Activated T-cell treated with anti-CD3 and anti-CD28 coated beads, Interleukin-2, amount 50 U/mL, for 4 hours (primary cell): ENCODE measurements at regions not wholly inside any gene's neighbourhood (a gene's known extent, or its start where the extent isn't known, plus 50 kb on each side); places are given as distances from the start of the nearest gene placed in this dataset.
"Not testable (repeated sequence)": the region's sequence is repeated elsewhere in the genome, so short reads cannot be mapped to it uniquely, and the experiment has no call there.

Experiments used
- ATAC-seq, 2 donors: fragments of 200-7000 bp; cut with Tn5 transposase; one replicate each; pipeline ENCODE4 v1.10.0; 2021
- DNase-seq: peaks from one replicate; pipeline ENCODE4 v3.0.0-alpha.2; 2020
- H3K27me3 Mint-ChIP-seq: one replicate; pipeline ENCODE4 v1.8.0; 2021; ENCODE audit warnings: low read depth, mixed read lengths
- H3K36me3 Mint-ChIP-seq: one replicate; pipeline ENCODE4 v1.8.0; 2022; ENCODE audit warnings: mixed read lengths; ENCODE audit not compliant: insufficient read depth
- H3K4me1 Mint-ChIP-seq: one replicate; pipeline ENCODE4 v1.8.0; 2021; ENCODE audit warnings: low read depth, mixed read lengths
- H3K4me3 Mint-ChIP-seq: one replicate; pipeline ENCODE4 v1.8.0; 2021; ENCODE audit warnings: mild to moderate bottlenecking, moderate library complexity, mixed read lengths
- H3K9me3 Mint-ChIP-seq: one replicate; pipeline ENCODE4 v1.8.0; 2021; ENCODE audit warnings: mixed read lengths

- Mint-ChIP-seq H3K36me3 (no peaks in the 10 kb centered on the region), H3K27me3 (peaks cover 2% of the 10 kb centered on the region), H3K4me1 (no peaks in the 10 kb centered on the region), H3K4me3 (no peak overlapping the region), H3K9me3 (no peaks in the 10 kb centered on the region)
- ATAC-seq: no peak
- DNase-seq: no peak
Measured at GRCh38 chr6:113674075-113674474, 183.1 kb upstream of the MARCKS start.

DNA sequence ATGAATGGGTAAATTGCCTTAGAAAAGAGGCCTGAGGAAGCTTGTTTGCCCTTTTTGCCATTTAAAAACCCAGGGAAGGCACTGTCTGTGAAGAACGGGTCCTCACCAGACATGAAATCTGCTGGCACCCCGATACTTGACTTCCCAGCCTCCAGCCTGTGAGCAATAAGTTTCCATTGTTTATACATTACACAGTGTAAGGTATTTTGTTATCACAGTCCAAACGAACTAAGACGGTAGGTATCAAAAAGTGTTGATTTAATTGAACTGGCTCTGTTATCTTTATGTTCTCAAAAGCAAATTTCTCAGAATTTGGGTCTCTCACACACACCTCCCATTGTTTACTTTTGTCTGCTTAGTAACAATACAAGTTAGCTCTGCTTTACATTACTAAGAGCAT, 181.1 kb upstream of the MARCKS start:
- ATAC-seq (no peak), DNase-seq (no peak)
- Mint-ChIP-seq H3K36me3 (no peaks in the 10 kb centered on the region), H3K4me3 (no peak overlapping the region), H3K27me3 (peaks cover 3% of the 10 kb centered on the region), H3K4me1 (no peaks in the 10 kb centered on the region), H3K9me3 (no peaks in the 10 kb centered on the region)

DNA sequence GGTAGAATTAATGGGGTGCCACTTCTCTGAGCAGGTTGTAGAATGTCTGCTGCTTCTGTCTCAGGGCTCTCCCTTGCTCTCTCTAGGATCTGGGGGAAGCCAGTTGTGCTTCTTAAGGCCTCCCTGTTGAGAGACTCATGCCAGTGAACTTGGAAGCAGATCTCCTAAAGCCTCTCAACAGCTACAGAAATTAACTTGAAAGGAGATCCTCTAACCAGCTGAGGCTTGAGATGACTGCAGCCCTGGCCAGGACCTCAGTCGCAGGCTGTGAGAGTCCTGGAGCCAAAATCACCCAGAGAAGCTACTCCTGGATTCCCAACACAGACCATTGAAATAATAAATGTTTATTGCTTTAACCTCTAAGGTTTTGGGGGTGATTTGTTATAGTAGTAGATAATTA, 180.2 kb upstream of the MARCKS start:
- H3K36me3 Mint-ChIP-seq: no peaks in the 10 kb centered on the region
- no peaks in the 10 kb centered on the region for H3K9me3 Mint-ChIP-seq
- DNase-seq: no peak
- H3K27me3 Mint-ChIP-seq: peaks cover 3% of the 10 kb centered on the region
- no peak overlapping the region for H3K4me3 Mint-ChIP-seq
- no peaks in the 10 kb centered on the region for H3K4me1 Mint-ChIP-seq
- no peak for ATAC-seq

GRCh38 chr6:113679051-113679450, 178.1 kb upstream of the MARCKS start:
- no peaks in the 10 kb centered on the region for H3K4me1 Mint-ChIP-seq
- no peaks in the 10 kb centered on the region for H3K9me3 Mint-ChIP-seq
- ATAC-seq: no peak
- DNase-seq: no peak
- peaks cover 3% of the 10 kb centered on the region for H3K27me3 Mint-ChIP-seq
- H3K36me3 Mint-ChIP-seq: no peaks in the 10 kb centered on the region
- no peak overlapping the region for H3K4me3 Mint-ChIP-seq

GRCh38 chr6:113680301-113680700, 176.8 kb upstream of the MARCKS start:
- Mint-ChIP-seq H3K4me3 (no peak overlapping the region), H3K4me1 (no peaks in the 10 kb centered on the region), H3K36me3 (no peaks in the 10 kb centered on the region), H3K9me3 (no peaks in the 10 kb centered on the region), H3K27me3 (peaks cover 3% of the 10 kb centered on the region)
- DNase-seq (no peak), ATAC-seq (no peak)

DNA sequence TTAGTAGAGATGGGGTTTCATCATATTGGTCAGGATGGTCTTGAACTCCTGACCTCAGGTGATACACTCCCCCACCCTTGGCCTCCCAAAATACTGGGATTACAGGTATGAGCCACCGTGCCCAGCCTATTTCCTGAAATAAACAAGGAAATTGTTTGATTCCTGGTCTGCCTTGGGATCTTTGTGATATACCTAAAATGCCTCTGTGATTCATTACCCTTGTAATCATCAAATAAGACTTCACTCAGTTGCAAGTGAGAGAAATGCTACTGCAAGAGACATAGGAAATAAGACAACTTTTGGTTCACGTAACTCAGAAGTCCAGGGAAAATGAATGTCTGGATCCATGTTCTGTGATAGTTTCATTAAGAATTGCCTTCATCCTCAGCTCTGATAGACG, 173.2 kb upstream of the MARCKS start:
- no peak overlapping the region for H3K4me3 Mint-ChIP-seq

GRCh38 chr6:113684382-113684901, 172.7 kb upstream of the MARCKS start:
- no peak for DNase-seq
- no peak for ATAC-seq
- no peaks in the 10 kb centered on the region for H3K4me1 Mint-ChIP-seq
- H3K27me3 Mint-ChIP-seq: peaks cover 2% of the 10 kb centered on the region
- H3K36me3 Mint-ChIP-seq: no peaks in the 10 kb centered on the region
- H3K4me3 Mint-ChIP-seq: no peak overlapping the region
- peaks cover 3% of the 10 kb centered on the region for H3K9me3 Mint-ChIP-seq

More for the DNA sequence above, 173.2 kb upstream of the MARCKS start:
- DNase-seq (no peak), ATAC-seq (no peak)
- Mint-ChIP-seq H3K9me3 (peaks cover 3% of the 10 kb centered on the region), H3K27me3 (peaks cover 4% of the 10 kb centered on the region), H3K36me3 (no peaks in the 10 kb centered on the region), H3K4me1 (no peaks in the 10 kb centered on the region)

DNA sequence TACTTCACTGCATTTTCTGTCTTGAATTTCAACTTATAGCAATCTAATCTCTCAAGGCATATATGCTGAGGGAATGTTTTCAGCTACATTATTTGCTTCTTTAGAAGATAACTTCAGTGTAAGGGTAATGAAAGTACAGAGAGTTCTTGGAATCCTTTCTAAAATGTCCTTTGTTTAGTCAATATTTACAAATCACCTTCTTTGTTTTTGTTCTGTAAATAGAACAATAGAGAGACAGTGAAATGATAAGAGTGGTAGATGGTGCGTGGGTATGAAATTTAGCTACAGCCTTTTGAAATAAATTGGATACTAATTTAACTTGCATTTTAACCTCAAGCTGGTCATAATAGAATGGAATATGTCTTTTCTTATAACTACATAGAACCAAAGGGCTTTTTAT, 171.1 kb upstream of the MARCKS start:
- DNase-seq (no peak), ATAC-seq (no peak)
- no peak overlapping the region for H3K4me3 Mint-ChIP-seq
- H3K27me3 Mint-ChIP-seq: peaks cover 2% of the 10 kb centered on the region
- H3K4me1 Mint-ChIP-seq: no peaks in the 10 kb centered on the region
- H3K9me3 Mint-ChIP-seq: peaks cover 3% of the 10 kb centered on the region
- no peaks in the 10 kb centered on the region for H3K36me3 Mint-ChIP-seq

GRCh38 chr6:113689620-113690019, 167.5 kb upstream of the MARCKS start:
- not testable (repeated sequence) for ATAC-seq, H3K4me1 Mint-ChIP-seq, H3K4me3 Mint-ChIP-seq, DNase-seq, H3K9me3 Mint-ChIP-seq, H3K27me3 Mint-ChIP-seq, H3K36me3 Mint-ChIP-seq

DNA sequence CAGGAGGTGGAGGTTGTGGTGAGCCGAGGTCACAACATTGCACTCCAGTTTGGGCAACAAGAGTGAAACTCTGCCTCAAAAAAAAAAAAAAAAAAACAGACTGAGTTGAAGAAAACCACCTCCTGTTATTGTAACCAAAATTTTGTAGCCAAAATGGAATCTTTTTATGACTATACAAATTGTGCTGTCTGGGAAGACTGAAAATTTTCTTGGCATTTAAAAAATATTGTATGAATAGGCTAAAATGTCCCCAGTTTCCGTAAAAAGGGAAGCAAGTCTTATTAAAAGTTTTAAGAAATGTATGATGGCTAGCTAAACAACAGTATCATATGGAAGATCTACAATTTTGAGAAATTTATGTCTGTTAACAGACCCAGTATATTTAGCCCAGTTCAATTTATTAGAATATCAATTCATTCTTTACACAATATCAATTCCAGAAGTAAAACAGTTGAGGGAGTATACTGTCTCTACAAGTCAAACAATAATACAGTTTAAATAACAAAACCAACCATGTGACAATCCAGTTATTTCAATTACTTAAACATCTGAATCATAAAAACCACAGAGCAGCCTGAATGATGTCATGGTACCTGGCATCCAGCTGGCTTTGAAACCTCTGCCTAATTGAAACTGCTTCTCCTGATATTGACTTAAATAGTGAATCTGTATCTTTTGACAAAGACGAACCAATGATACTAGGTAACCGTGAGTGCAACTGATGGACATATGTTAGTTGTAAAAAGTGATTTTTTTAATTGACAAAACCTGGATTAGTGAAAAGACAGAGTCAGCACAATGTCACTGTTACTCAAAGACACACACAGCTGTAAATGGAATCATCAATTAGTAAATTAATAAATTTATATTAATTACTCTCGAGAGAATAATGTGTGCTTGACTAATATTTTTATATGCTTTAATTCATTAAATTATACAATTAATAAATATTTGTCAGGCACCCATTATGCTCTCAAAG, 166.6 kb upstream of the MARCKS start:
- Mint-ChIP-seq H3K27me3 (peaks cover 2% of the 10 kb centered on the region), H3K4me3 (no peak overlapping the region), H3K36me3 (no peaks in the 10 kb centered on the region), H3K9me3 (peaks cover 3% of the 10 kb centered on the region), H3K4me1 (no peaks in the 10 kb centered on the region)
- ATAC-seq (peak in 1 of 2 donors; percentile 52), DNase-seq (no peak)

DNA sequence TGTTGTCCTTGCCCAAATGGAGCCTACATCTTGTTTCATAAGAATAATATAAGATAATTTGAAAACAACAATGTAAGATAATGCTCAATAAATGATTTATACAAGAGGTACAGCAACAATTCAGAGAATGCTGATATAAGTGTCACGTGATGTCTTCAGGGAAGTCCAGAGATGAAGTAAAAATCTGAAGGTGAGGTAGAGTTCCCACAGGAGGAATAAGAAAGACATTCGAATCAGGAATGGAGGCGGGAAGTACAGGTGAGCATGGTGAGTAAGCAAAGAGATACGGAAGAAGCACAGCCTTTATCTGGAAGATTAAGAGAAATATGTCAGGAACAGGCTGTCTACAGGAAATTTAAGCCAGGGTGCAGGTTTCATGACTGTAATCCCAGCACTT, 165.9 kb upstream of the MARCKS start:
- H3K36me3 Mint-ChIP-seq: no peaks in the 10 kb centered on the region
- DNase-seq (no peak), ATAC-seq (no peak)
- H3K27me3 Mint-ChIP-seq: peaks cover 2% of the 10 kb centered on the region
- H3K4me3 Mint-ChIP-seq: no peak overlapping the region
- H3K4me1 Mint-ChIP-seq: no peaks in the 10 kb centered on the region
- peaks cover 3% of the 10 kb centered on the region for H3K9me3 Mint-ChIP-seq

DNA sequence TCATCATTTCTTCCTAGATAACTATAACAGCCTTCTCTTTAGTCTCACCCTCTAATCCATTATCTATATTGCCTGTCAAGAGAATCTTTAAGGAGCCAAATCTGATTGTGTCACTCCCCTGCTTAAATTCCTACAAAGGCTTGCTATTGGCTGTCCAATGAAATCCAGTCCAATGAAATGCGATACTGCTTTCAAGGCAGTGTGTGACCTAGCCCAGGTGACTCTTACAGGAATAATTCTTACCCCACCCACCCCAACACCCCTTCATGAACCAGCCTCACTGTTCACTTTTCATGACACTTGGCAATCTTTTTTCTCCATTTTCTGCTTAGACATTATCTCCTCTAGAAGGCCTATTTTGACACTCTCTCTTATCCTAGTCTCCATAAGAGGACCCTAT, 163.3 kb upstream of the MARCKS start:
- ATAC-seq (no peak), DNase-seq (no peak)
- H3K36me3 Mint-ChIP-seq: no peaks in the 10 kb centered on the region
- no peaks in the 10 kb centered on the region for H3K4me1 Mint-ChIP-seq
- no peaks in the 10 kb centered on the region for H3K27me3 Mint-ChIP-seq
- H3K4me3 Mint-ChIP-seq: no peak overlapping the region
- no peaks in the 10 kb centered on the region for H3K9me3 Mint-ChIP-seq

DNA sequence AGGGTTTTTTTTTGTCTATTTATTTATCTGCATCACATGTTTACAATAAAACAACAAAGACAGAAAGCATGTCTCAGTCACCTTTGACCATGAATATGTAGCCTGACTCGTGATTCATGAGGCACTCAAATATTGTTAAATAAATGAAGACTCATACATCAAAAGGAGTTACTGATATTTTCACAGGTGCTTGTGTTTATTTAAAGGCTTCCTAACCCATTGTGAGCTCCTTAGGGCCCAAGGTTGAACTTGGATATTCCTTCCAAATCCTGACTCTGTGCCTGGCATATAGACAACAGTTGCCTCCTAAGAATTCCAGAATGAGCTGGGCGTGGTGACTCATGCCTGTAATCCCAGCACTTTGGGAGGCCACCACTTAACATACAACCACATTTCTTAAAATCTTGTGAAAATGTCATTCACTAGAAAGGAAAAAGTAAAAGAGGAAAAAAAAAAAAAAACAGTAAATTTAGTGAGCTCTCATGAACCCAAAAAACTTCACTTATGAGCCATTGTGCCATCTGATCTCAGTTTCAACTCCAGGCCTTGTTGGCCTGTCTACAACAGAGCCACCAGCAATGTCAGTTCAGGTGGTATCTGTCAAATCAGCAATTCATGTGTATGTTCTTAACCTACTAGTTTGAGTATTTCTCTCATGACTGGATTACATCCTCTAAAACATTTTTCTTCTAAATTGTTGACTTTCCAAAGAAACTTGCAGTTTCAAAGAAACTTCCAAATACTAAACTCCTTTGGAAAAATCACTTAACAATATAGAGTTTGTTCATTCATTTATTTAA, 162.7 kb upstream of the MARCKS start:
- H3K36me3 Mint-ChIP-seq: no peaks in the 10 kb centered on the region
- H3K4me1 Mint-ChIP-seq: no peaks in the 10 kb centered on the region
- H3K27me3 Mint-ChIP-seq: no peaks in the 10 kb centered on the region
- no peak for ATAC-seq
- no peak for DNase-seq
- H3K9me3 Mint-ChIP-seq: no peaks in the 10 kb centered on the region
- no peak overlapping the region for H3K4me3 Mint-ChIP-seq

- no peaks in the 10 kb centered on the region for H3K27me3 Mint-ChIP-seq
- no peak for DNase-seq
- no peaks in the 10 kb centered on the region for H3K9me3 Mint-ChIP-seq
- H3K36me3 Mint-ChIP-seq: no peaks in the 10 kb centered on the region
- H3K4me1 Mint-ChIP-seq: no peaks in the 10 kb centered on the region
- H3K4me3 Mint-ChIP-seq: no peak overlapping the region
- no peak for ATAC-seq
Measured at GRCh38 chr6:113695516-113695915, 161.6 kb upstream of the MARCKS start.
